PFSK-1 (cell line): ENCODE measurements at regions not wholly inside any gene's neighbourhood (a gene's known extent, or its start where the extent isn't known, plus 50 kb on each side); places are given as distances from the start of the nearest gene placed in this dataset.

Source experiments
- FOXP2 ChIP-seq: optimal IDR thresholded peaks from 2 replicates; pipeline ENCODE3; 2011; ENCODE audit warnings: borderline replicate concordance, control low read depth, inconsistent platforms; ENCODE audit not compliant: insufficient read depth; ENCODE audit errors: extremely low read length, extremely low read depth
- POLR2AphosphoS5 ChIP-seq: IDR thresholded peaks from 2 replicates; pipeline ENCODE4 v1.6.1; 2012; ENCODE audit warnings: low read depth, mild to moderate bottlenecking, control low read depth, low read length, moderate library complexity
- REST ChIP-seq, 2 experiments: IDR thresholded peaks; 2 replicates each; pipeline versions ENCODE4 v1.6.1 to v1.8.0; 2011 to 2012; ENCODE audit warnings: low read depth in 2 of 2, low read length in 2 of 2, control low read depth in 1 of 2, inconsistent platforms in 1 of 2, mild to moderate bottlenecking in 1 of 2, moderate library complexity in 1 of 2; ENCODE audit not compliant: insufficient read depth in 1 of 2
- SIN3A ChIP-seq: IDR thresholded peaks from 2 replicates; pipeline ENCODE4 v1.6.1; 2012; ENCODE audit warnings: mild to moderate bottlenecking, low read length, moderate library complexity, borderline replicate concordance; ENCODE audit not compliant: insufficient read depth
- TAF1 ChIP-seq: IDR thresholded peaks from 2 replicates; pipeline ENCODE4 v1.6.1; 2012; ENCODE audit warnings: low read length, control low read depth, borderline replicate concordance; ENCODE audit not compliant: insufficient read depth

- TF ChIP-seq REST (IDR thresholded peaks at IDR 0.05; ENCODE audit: insufficient read depth in 1 of 2, low read depth in 2 of 2, low read length in 2 of 2): no peak
- TF ChIP-seq POLR2AphosphoS5: no peak
- TF ChIP-seq SIN3A: no peak
- TF ChIP-seq FOXP2: no peak
- no peak for TF ChIP-seq TAF1
Measured at GRCh38 chr20:7346562-7346961, 579.1 kb downstream of the BMP2 start.
